22Rv1 (cell line): ENCODE measurements at regions not wholly inside any gene's neighbourhood (a gene's known extent, or its start where the extent isn't known, plus 50 kb on each side); places are given as distances from the start of the nearest gene placed in this dataset.

Source experiments
- CTCF ChIP-seq: fragments of 450-650 bp; IDR thresholded peaks from 2 replicates; pipeline ENCODE4 v1.5.1; 2017; ENCODE audit warnings: mild to moderate bottlenecking
- ZFX ChIP-seq: fragments of 450-650 bp; IDR thresholded peaks from 2 replicates; pipeline ENCODE4 v1.6.1; 2017; ENCODE audit warnings: antibody characterized with exemption, borderline replicate concordance

DNA sequence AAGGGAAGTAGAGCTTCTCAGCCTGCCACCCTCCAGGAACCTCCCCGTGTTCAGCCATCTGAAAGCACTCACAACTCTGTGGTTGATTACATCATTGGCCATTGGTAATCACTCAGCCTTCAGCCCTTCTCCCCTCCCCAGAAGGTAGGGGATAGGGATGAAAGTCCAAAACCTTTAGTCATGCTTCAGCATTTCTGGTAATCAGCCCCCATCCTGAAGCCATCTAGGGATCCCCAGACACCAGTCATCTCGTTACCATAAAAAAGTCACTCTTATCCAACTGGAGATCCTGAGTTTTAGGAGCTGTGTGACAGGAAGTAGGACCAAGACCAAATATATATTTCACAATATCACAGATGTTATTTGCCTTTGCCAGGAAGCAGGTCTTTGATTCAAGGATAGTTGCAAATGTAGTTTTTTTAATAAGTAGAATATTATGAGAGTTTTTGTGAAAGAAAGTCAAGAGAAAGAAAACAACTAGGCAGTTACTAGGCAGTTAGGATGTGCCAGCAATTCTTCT, 364.6 kb upstream of the NOCT start:
- TF ChIP-seq CTCF = no peak
- no peak for TF ChIP-seq ZFX
